ENCODE measurements at regions not wholly inside any gene's neighbourhood (a gene's known extent, or its start where the extent isn't known, plus 50 kb on each side); places are given as distances from the start of the nearest gene placed in this dataset.
"Not testable (repeated sequence)": the region's sequence is repeated elsewhere in the genome, so short reads cannot be mapped to it uniquely, and the experiment has no call there.

DNA sequence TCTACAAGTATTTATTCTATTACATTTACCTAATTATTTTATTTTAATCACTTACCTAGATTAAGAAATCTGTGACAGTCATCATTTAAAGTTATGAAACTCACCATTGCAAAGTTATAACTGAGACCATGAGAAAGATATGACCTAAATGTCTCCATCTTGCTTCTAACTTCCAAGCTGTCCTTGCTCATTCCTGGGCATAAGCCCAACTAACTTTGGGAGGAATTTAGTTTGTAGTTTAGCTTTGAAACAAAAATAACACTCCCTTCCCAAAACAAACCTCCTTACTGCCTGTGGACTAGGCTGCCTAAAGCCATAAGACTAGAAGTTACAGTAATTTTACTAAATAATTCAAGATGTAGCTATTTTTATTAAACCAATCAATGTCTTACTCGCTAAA is 195.6 kb upstream of the RAI14 start:
- TF ChIP-seq POLR2AphosphoS5 (IDR thresholded peaks at IDR 0.05; ENCODE audit: low read depth) (no peak), GABPA (IDR thresholded peaks at IDR 0.05; ENCODE audit: low read depth) (no peak), SPI1 (IDR thresholded peaks at IDR 0.05; ENCODE audit: borderline replicate concordance, low read depth) (no peak)
- TF ChIP-seq, protein P1, sequence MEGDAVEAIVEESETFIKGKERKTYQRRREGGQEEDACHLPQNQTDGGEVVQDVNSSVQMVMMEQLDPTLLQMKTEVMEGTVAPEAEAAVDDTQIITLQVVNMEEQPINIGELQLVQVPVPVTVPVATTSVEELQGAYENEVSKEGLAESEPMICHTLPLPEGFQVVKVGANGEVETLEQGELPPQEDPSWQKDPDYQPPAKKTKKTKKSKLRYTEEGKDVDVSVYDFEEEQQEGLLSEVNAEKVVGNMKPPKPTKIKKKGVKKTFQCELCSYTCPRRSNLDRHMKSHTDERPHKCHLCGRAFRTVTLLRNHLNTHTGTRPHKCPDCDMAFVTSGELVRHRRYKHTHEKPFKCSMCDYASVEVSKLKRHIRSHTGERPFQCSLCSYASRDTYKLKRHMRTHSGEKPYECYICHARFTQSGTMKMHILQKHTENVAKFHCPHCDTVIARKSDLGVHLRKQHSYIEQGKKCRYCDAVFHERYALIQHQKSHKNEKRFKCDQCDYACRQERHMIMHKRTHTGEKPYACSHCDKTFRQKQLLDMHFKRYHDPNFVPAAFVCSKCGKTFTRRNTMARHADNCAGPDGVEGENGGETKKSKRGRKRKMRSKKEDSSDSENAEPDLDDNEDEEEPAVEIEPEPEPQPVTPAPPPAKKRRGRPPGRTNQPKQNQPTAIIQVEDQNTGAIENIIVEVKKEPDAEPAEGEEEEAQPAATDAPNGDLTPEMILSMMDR (IDR thresholded peaks at IDR 0.05; ENCODE audit: insufficient read depth, low read length) = no peak
- TF ChIP-seq, protein P2, sequence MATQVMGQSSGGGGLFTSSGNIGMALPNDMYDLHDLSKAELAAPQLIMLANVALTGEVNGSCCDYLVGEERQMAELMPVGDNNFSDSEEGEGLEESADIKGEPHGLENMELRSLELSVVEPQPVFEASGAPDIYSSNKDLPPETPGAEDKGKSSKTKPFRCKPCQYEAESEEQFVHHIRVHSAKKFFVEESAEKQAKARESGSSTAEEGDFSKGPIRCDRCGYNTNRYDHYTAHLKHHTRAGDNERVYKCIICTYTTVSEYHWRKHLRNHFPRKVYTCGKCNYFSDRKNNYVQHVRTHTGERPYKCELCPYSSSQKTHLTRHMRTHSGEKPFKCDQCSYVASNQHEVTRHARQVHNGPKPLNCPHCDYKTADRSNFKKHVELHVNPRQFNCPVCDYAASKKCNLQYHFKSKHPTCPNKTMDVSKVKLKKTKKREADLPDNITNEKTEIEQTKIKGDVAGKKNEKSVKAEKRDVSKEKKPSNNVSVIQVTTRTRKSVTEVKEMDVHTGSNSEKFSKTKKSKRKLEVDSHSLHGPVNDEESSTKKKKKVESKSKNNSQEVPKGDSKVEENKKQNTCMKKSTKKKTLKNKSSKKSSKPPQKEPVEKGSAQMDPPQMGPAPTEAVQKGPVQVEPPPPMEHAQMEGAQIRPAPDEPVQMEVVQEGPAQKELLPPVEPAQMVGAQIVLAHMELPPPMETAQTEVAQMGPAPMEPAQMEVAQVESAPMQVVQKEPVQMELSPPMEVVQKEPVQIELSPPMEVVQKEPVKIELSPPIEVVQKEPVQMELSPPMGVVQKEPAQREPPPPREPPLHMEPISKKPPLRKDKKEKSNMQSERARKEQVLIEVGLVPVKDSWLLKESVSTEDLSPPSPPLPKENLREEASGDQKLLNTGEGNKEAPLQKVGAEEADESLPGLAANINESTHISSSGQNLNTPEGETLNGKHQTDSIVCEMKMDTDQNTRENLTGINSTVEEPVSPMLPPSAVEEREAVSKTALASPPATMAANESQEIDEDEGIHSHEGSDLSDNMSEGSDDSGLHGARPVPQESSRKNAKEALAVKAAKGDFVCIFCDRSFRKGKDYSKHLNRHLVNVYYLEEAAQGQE (IDR thresholded peaks at IDR 0.05; ENCODE audit: insufficient replicate concordance, low read depth) = no peak
- Histone ChIP-seq H3K27me3 (ENCODE audit: insufficient read depth, poor library complexity, severe bottlenecking) (no peaks in the 10 kb centered on the region), H3K4me3 (replicated peaks; ENCODE audit: insufficient read depth, low read length) (no peak overlapping the region), H3K27ac (replicated peaks) (no peak overlapping the region)
- no peak for DNase-seq (ENCODE audit: low read depth in 1 of 2, low spot score in 1 of 2)

DNA sequence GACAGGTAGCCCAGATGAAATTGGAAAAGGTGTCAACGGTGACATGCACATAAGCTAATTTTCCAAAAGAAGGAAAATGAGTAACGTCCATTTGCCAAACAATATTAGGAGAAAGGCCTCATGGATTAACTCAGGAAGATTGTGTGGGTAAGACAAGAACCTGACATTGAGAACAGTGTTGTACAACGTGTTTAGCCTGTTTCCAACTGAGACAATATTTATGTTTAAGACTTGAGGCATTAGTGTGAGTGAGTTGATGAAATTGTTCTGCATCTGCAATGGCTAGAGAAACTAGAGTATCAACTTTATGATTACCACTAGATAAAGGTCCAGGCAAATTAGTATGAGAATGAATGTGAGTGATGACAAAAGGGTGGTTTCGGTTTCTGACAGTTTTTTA is 191.3 kb upstream of the RAI14 start:
- TF ChIP-seq SPI1 (IDR thresholded peaks at IDR 0.05; ENCODE audit: borderline replicate concordance, low read depth) (no peak), POLR2AphosphoS5 (IDR thresholded peaks at IDR 0.05; ENCODE audit: low read depth) (no peak), GABPA (IDR thresholded peaks at IDR 0.05; ENCODE audit: low read depth) (no peak)
- TF ChIP-seq, protein P1 (IDR thresholded peaks at IDR 0.05; ENCODE audit: insufficient read depth, low read length) = no peak
- TF ChIP-seq, protein P2 (IDR thresholded peaks at IDR 0.05; ENCODE audit: insufficient replicate concordance, low read depth) = no peak
- Histone ChIP-seq H3K27ac (replicated peaks) (no peak overlapping the region), H3K4me3 (replicated peaks; ENCODE audit: insufficient read depth, low read length) (no peak overlapping the region), H3K27me3 (ENCODE audit: insufficient read depth, poor library complexity, severe bottlenecking) (no peaks in the 10 kb centered on the region)
- no peak for DNase-seq (ENCODE audit: low read depth in 1 of 2, low spot score in 1 of 2)

DNA sequence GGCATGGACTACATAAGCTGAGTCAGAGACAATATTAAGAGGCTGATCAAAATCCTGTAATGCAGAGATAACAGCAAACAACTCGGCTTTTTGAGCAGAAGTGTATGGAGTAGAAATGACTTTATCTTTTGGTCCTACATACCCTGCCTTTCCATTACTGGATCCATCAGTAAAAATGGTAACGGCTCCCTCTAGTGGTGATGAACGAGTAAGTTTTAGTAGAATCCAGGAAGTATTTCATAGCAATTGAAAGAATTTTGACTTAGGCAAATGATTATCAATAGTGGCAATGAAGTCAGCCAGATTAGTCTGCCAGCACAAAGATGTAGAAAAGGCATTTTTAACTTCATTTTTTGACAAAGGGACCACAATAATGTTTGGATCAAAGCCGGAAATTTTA is 190.8 kb upstream of the RAI14 start:
- H3K27me3 ChIP-seq (ENCODE audit: insufficient read depth, poor library complexity, severe bottlenecking); H3K27ac ChIP-seq (replicated peaks); H3K4me3 ChIP-seq (replicated peaks; ENCODE audit: insufficient read depth, low read length): not testable (repeated sequence)
- DNase-seq (ENCODE audit: low read depth in 1 of 2, low spot score in 1 of 2) = peak in 1 of 2 experiments; percentile 58

DNA sequence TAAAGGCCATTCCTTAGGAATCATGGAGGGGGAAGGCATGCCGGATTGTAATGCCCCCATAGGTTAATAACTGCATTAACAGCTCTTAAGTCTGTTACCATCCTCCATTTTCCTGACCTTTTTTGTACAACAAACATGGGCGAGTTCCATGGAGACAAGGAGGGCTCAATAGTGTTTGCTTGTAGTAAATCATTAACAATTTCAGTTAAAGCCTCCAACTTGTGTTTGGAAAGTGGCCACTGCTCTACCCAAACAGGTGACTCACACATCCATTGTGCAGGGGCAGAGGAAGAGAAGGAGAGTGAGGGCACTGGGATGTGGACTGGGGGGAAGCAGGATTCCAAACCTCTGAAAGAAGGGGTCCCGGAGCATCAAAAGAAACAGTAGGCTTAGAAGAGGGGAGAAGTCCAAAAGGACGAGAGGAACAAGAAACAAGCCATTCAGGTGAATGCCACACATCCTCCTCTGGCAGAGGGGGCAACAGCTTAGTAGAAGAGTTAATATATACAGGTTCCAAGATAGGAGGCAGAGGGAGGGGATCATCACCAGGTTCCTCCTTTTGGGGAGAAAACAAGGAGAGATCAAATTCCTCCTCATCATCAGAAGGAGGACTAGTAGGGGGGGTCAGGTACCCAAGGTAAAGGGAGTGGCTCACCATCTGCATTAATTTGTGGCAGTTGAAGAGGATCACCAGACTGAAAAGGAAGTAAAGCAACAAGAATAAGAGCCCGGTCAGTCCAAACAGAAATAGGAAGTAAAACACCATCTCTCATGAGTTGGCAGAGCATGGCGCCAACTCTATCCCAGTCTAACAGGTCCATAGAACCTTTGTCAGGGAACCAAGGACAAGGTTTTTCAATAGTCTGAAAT is 189.4 kb upstream of the RAI14 start:
- not testable (repeated sequence) for H3K27me3 ChIP-seq (ENCODE audit: insufficient read depth, poor library complexity, severe bottlenecking); H3K27ac ChIP-seq (replicated peaks); H3K4me3 ChIP-seq (replicated peaks; ENCODE audit: insufficient read depth, low read length)
- DNase-seq (ENCODE audit: low read depth in 1 of 2, low spot score in 1 of 2) = peak in 1 of 2 experiments; percentile 11

DNA sequence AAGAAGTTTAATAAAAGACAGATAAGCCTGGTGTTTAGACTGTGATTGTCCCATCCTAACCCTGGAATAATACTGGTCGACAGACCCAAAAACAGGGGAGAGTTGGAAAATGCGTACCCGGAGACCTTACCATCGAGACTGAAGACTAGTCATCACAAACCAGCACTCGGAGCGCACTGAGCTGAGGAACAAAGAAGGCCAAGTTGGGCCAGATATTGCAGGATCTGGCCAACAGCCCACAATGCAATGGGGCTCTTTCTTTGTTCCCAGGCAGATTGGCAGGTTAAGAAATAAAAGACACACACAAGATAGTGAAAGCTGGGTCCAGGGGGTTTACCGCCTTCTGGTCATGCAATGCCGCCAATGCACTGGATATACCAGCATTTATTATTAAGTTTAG is 188.7 kb upstream of the RAI14 start:
- no peak overlapping the region for H3K27ac ChIP-seq (replicated peaks)
- H3K4me3 ChIP-seq (replicated peaks; ENCODE audit: insufficient read depth, low read length) = no peak overlapping the region
- H3K27me3 ChIP-seq (ENCODE audit: insufficient read depth, poor library complexity, severe bottlenecking) = no peaks in the 10 kb centered on the region
- no peak for DNase-seq (ENCODE audit: low read depth in 1 of 2, low spot score in 1 of 2)
- TF ChIP-seq, protein P1 (IDR thresholded peaks at IDR 0.05; ENCODE audit: insufficient read depth, low read length) = no peak
- TF ChIP-seq, protein P2 (IDR thresholded peaks at IDR 0.05; ENCODE audit: insufficient replicate concordance, low read depth) = no peak
- no peak for TF ChIP-seq POLR2AphosphoS5 (IDR thresholded peaks at IDR 0.05; ENCODE audit: low read depth)
- TF ChIP-seq GABPA (IDR thresholded peaks at IDR 0.05; ENCODE audit: low read depth) = no peak
- TF ChIP-seq SPI1 (IDR thresholded peaks at IDR 0.05; ENCODE audit: borderline replicate concordance, low read depth) = no peak

Data from HL-60 (cell line).